HG03342 (cell line): ENCODE measurements at regions not wholly inside any gene's neighbourhood (a gene's known extent, or its start where the extent isn't known, plus 50 kb on each side); places are given as distances from the start of the nearest gene placed in this dataset.
"Not testable (repeated sequence)": the region's sequence is repeated elsewhere in the genome, so short reads cannot be mapped to it uniquely, and the experiment has no call there.

Experiments used
- ATAC-seq: cut with Tn5 transposase; IDR thresholded peaks from one replicate; pipeline ENCODE4 v1.9.1; 2021; ENCODE audit warnings: mild to moderate bottlenecking, moderate library complexity; ENCODE audit not compliant: unreplicated experiment

GRCh38 chr11:23320131-23320530 lies 459.9 kb upstream of the CCDC179 start:
- ATAC-seq: no peak

GRCh38 chr11:23335586-23335985 lies 475.3 kb upstream of the CCDC179 start:
- not testable (repeated sequence) for ATAC-seq

- no peak for ATAC-seq
These were observed 476.7 kb upstream of the CCDC179 start for GRCh38 chr11:23336961-23337360.

- ATAC-seq: no peak
These were observed 493.3 kb upstream of the CCDC179 start for GRCh38 chr11:23353611-23354010.

GRCh38 chr11:23359297-23359696 lies 499.0 kb upstream of the CCDC179 start:
- no peak for ATAC-seq

- ATAC-seq: no peak
These were observed 503.8 kb upstream of the CCDC179 start for GRCh38 chr11:23364076-23364475.

DNA sequence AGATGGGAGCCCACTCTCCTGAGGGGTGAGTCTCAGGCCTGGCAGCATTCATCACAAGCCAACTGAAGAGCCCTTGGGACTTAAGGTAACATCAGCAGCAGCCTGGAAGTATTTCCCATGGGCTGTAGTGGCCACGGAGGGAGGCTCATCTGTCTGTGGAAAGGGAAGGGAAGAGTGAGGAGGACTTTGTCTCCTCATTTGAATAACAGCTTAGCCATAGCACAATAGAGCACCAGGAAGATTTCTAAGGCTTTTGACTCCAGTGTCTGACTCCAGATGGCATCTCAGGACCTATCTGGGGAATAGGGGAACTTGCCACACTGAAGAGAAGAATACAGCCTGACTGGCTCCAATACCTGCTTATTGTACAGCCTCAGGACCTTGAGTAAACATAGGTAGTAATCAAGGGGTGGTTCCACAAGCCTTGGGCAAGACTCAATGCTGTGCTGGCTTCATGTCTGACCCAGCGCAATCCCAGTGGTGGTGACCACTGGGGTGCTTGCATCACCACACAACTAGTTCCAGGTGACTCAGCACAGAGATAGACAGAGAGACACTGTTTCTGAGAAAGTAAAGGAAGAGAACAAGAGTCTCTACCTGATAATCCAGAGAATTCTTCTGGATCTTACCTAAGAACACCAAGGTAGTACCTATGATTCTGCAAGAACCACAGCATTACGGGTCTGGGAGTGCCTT lies 510.5 kb upstream of the CCDC179 start:
- ATAC-seq: no peak

GRCh38 chr11:23377909-23378308 lies 517.6 kb upstream of the CCDC179 start:
- ATAC-seq: no peak

DNA sequence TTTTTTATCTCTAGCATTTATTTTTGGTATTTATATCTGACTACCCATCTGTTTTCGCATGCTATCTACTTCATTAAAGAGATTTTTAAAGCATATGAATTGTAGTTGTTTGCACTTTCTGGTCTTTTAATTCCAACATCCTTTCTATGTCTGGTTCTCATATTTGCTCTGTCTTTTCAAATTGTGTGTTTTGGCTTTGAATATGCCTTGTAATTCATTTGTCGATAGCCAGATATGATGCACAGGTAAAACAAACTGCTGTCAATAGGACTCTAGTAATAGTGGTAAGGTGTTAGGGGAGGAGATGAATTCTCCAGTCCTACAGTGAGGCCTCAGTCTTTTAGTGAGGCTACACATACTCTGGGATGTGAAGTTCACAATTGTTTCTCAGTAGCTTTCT lies 530.8 kb upstream of the CCDC179 start:
- ATAC-seq: no peak

DNA sequence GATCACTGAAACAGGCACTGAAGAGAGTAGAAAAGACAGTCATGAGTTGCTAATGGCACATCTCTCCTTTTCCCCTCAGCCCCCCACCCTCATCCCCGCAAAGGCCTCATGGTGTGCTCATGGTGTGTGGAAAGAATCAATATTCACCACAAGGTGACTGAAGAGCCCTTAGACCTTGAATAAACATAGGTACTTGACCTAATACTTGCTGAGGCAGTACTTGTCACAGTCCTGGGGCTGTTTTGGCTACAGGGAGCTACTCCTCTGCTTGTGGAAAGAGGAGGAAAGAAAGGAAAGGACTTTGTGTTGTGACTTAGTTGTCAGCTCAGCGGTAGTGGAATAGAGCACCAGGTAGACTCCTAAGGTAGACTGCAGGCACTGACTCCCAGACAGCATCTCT lies 537.8 kb upstream of the CCDC179 start:
- no peak for ATAC-seq

DNA sequence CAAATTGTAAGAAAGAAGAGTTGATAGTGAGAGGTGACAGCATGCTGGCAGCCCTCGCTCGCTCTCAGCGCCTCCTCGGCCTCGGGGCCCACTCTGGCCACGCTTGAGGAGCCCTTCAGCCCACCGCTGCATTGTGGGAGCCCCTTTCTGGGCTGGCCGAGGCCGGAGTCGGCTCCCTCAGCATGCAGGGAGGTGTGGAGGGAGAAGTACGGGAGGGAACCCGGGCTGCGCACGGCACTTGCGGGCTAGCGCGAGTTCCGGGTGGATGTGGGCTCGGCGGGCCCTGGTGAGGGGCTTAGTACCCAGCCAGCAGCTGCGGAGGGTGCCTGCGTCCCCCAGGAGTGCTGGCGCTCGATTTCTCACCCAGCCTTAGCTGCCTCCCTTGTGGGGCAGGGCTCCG lies 539.7 kb upstream of the CCDC179 start:
- no peak for ATAC-seq

GRCh38 chr11:23403210-23404185 lies 543.2 kb upstream of the CCDC179 start:
- ATAC-seq: no peak

DNA sequence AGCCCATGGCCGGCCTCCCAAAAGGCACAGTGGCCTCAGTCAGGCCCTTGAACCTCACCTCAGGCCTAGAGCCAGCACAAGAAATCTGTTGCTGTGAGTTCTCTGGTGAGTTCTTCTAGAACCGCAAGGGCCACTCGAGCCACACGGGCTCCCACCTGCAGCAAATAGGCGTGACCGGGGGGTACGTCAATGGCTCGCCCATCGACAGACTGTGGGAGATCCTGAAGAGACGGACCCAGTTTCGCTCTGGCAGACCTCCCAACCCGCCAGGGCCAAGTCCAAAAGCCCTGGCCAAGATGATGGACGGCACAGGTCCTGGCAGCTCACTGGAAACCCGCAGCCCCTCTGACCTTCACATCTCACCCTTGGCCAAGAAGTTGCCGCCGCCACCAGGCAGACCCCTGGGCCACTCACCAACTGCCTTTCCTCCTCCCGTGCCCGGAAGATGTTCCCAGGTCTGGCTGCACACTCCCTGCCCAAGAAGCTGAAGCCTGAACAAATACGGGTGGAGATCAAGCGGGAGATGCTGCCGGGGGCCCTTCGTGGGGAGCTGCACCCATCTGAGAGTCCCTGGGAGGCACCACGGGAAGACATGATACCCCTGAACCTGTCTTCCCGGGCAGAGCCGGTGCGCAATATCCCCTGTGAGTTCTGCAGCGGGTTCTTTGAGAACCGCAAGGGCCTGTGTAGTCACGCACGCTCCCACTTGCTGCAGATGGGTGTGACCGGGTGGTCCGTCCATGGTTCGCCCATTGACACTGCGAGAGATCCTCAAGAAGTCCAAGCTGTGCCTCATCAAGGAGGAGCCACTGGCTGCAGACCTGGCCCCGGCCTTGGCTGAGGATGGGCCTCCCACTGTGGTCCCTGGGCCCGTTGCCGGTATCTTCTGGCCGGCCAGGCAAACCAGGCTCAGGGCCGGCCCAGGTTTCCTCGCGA lies 544.2 kb upstream of the CCDC179 start:
- no peak for ATAC-seq

- no peak for ATAC-seq
These were observed 545.2 kb upstream of the CCDC179 start for GRCh38 chr11:23405350-23405937.

- no peak for ATAC-seq
These were observed 546.0 kb upstream of the CCDC179 start for GRCh38 chr11:23406131-23406819.

DNA sequence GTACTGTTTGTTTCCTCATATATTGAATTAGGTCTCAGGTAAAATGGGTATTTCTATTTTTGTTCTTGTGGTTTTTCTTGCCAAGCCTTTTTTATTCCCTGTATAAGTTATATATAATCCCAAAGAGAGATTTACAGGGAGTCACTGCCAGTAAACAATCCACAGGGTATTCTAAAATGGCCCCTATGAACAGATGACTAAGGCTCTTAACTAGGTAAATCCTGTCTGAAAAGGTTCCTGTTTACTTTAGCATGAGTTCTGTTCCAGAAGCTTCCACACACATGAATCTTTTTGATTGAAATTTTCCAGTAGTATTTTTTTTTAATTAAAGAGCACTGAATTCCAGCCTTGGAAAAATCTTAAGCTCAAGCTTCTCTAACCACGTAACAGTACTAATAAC lies 552.8 kb upstream of the CCDC179 start:
- no peak for ATAC-seq

DNA sequence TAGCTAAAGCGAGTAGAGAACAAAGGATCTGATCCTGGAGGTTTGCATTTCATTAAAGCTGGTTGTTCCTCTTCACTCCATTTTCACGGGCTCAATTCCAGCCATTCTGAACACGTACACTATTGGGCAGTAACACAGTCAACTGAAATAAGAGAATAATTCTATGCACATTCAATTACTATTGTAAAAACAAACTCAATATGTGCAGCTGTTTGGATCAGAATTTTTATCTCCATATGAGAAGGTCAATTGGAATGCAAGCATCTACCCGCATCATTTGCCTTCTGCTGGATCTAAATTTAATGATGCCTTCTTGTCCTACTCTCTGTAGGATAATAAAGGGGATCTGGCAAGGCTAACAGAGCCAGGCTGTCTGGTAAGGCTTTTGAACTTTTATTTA lies 562.8 kb upstream of the CCDC179 start:
- ATAC-seq: no peak

DNA sequence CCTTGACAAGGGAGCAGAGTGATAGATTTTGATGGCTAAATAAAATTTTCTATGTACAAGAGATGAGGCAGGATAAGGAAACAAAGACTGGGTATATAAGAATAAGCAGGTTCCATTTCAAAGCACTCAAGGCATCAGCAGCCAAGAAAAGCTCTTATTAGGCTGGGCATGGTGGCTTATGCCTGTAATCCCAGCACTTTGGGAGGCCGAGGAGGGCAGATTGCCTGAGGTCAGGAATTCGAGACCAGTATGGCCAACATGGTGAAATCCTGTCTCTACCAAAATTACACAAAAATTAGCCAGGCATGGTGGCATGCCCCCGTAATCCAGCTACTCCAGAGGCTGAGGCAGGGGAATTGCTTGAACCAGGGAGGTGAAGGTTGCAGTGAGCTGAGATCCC lies 563.4 kb upstream of the CCDC179 start:
- no peak for ATAC-seq

DNA sequence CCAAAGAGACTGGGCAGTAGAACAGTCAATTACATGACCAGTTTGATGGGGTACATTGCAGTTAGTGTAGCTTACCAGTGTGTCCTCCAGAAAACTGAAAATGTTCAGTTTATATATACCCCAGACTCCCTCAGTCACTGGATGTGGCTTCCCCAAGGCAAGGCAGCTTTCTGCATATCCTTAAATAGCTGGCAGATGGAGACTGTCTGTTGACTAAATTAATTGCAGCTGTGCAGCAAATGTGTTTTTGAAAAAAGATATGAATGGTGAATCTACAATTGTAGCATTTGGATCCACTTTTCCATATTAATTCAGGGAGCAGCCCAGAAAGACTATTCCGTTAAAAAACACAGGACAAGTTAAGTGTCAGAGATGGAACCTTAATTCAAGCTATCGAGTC lies 565.1 kb upstream of the CCDC179 start:
- no peak for ATAC-seq

DNA sequence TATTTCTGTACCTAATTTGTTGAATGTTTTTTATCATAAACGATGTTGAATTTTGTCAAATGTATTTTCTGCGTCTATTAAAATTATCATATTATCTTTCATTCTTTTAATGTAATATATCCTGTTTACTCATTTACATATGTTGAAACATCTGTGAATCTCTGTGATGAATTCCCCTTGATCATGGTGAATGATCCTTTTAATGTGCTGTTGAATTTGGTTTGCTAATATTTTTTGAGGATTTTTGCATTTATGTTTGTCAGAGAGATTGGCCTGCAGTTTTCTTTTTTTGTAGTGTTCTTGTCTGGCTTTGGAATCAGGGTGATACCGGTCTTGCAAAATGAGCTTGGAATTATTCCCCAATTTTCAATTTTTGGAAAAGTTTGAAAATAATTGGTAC lies 569.3 kb upstream of the CCDC179 start:
- ATAC-seq: no peak
